ENCODE measurements at regions not wholly inside any gene's neighbourhood (a gene's known extent, or its start where the extent isn't known, plus 50 kb on each side); places are given as distances from the start of the nearest gene placed in this dataset.

GRCh38 chr7:130877991-130878305 lies 143.9 kb upstream of the KLF14 start:
- TF ChIP-seq CTCF (IDR thresholded peaks at IDR 0.05; ENCODE audit: low read length): no peak
- TF ChIP-seq EZH2 (optimal IDR thresholded peaks at IDR 0.05; ENCODE audit: low read depth, low read length): no peak
- no peak for TF ChIP-seq EZH2phosphoT487 (IDR thresholded peaks at IDR 0.05; ENCODE audit: low read length)
